CD4-positive, CD25-positive, alpha-beta regulatory T cell (primary cell): ENCODE measurements at regions not wholly inside any gene's neighbourhood (a gene's known extent, or its start where the extent isn't known, plus 50 kb on each side); places are given as distances from the start of the nearest gene placed in this dataset.
"Not testable (repeated sequence)": the region's sequence is repeated elsewhere in the genome, so short reads cannot be mapped to it uniquely, and the experiment has no call there.

Source experiments
- ATAC-seq, 2 donors: fragments of 150-1000 bp; cut with Tn5 transposase; one replicate each; pipeline ENCODE4 v1.10.0; 2021; ENCODE audit warnings: low read depth in 2 of 2, moderate number of reproducible peaks in 2 of 2, moderate library complexity in 1 of 2
- DNase-seq, 3 donors: peaks; one replicate each; pipeline versions ENCODE4 v3.0.0 to v3.0.0-alpha.2; 2012 to 2022; ENCODE audit warnings: mixed read lengths in 1 of 3
- H3K27ac ChIP-seq: one replicate; pipeline ENCODE4 v1.7.0; 2013; ENCODE audit warnings: mild to moderate bottlenecking, low read length; ENCODE audit not compliant: insufficient read depth, poor library complexity, severe bottlenecking
- H3K27me3 ChIP-seq: one replicate; pipeline ENCODE4 v1.7.0; 2013; ENCODE audit warnings: low read length; ENCODE audit not compliant: control insufficient read depth, insufficient read depth
- H3K36me3 ChIP-seq: one replicate; pipeline ENCODE4 v1.7.0; 2013; ENCODE audit warnings: mild to moderate bottlenecking, low read length, moderate library complexity; ENCODE audit not compliant: control insufficient read depth, insufficient read depth
- H3K4me1 ChIP-seq: 2 replicates; pipeline ENCODE4 v1.7.0; 2013; ENCODE audit warnings: mild to moderate bottlenecking, low read length; ENCODE audit not compliant: insufficient read depth, control insufficient read depth, poor library complexity, severe bottlenecking
- H3K4me3 ChIP-seq: one replicate; pipeline ENCODE4 v1.7.0; 2013; ENCODE audit warnings: low read depth, mild to moderate bottlenecking, low read length, moderate library complexity
- H3K9me3 ChIP-seq, 2 experiments: 1 replicate in 1 of 2; 2 replicates in 1 of 2; pipeline ENCODE4 v1.7.0; 2013; ENCODE audit warnings: low read length in 2 of 2, mild to moderate bottlenecking in 1 of 2, moderate library complexity in 1 of 2; ENCODE audit not compliant: control insufficient read depth in 2 of 2
- H3K27ac Mint-ChIP-seq, 3 donors: one replicate each; pipeline ENCODE4 v1.8.0; 2020 to 2022; ENCODE audit warnings: mild to moderate bottlenecking in 3 of 3, mixed read lengths in 3 of 3, moderate library complexity in 2 of 3
- H3K27me3 Mint-ChIP-seq: one replicate; pipeline ENCODE4 v1.8.0; 2022; ENCODE audit warnings: mild to moderate bottlenecking, mixed read lengths
- H3K36me3 Mint-ChIP-seq: one replicate; pipeline ENCODE4 v1.8.0; 2020; ENCODE audit warnings: mixed read lengths
- H3K4me1 Mint-ChIP-seq, 4 donors: one replicate each; pipeline ENCODE4 v1.8.0; 2020 to 2022; ENCODE audit warnings: mixed read lengths in 4 of 4, mild to moderate bottlenecking in 1 of 4
- H3K4me3 Mint-ChIP-seq, 4 donors: one replicate each; pipeline ENCODE4 v1.8.0; 2020 to 2022; ENCODE audit warnings: mild to moderate bottlenecking in 4 of 4, mixed read lengths in 4 of 4, moderate library complexity in 3 of 4
- H3K9me3 Mint-ChIP-seq, 7 donors: one replicate each; pipeline ENCODE4 v1.8.0; 2020 to 2022; ENCODE audit warnings: mixed read lengths in 7 of 7, mild to moderate bottlenecking in 3 of 7, moderate library complexity in 2 of 7

- not testable (repeated sequence) for H3K9me3 Mint-ChIP-seq, H3K4me1 ChIP-seq, H3K4me1 Mint-ChIP-seq, ATAC-seq, DNase-seq, H3K27me3 ChIP-seq, H3K27ac ChIP-seq, H3K9me3 ChIP-seq, H3K27ac Mint-ChIP-seq, H3K36me3 ChIP-seq, H3K27me3 Mint-ChIP-seq, H3K4me3 ChIP-seq, H3K4me3 Mint-ChIP-seq, H3K36me3 Mint-ChIP-seq
Observed at GRCh38 chr5:155163084-155163483, 149.5 kb downstream of the KIF4B start.

GRCh38 chr5:155167736-155168135 is 154.2 kb downstream of the KIF4B start:
- no peaks in the 10 kb centered on the region for H3K9me3 ChIP-seq
- ATAC-seq (no peak), DNase-seq (no peak)
- H3K4me1 Mint-ChIP-seq = no peaks in the 10 kb centered on the region
- H3K36me3 ChIP-seq = no peaks in the 10 kb centered on the region
- H3K4me3 ChIP-seq = no peak overlapping the region
- H3K36me3 Mint-ChIP-seq = no peaks in the 10 kb centered on the region
- no peak overlapping the region for H3K27ac ChIP-seq
- no peaks in the 10 kb centered on the region for H3K27me3 Mint-ChIP-seq
- peaks cover 0 to 9% (median 0%) of the 10 kb centered on the region in 7 donors for H3K9me3 Mint-ChIP-seq
- H3K4me3 Mint-ChIP-seq = no peak overlapping the region
- no peaks in the 10 kb centered on the region for H3K27me3 ChIP-seq
- H3K4me1 ChIP-seq = no peaks in the 10 kb centered on the region
- H3K27ac Mint-ChIP-seq = no peak overlapping the region

- Histone ChIP-seq H3K4me3 (no peak overlapping the region), H3K4me1 (no peaks in the 10 kb centered on the region), H3K9me3 (no peaks in the 10 kb centered on the region), H3K36me3 (no peaks in the 10 kb centered on the region), H3K27ac (no peak overlapping the region), H3K27me3 (no peaks in the 10 kb centered on the region)
- no peak overlapping the region for H3K27ac Mint-ChIP-seq
- peaks cover 0 to 12% (median 5%) of the 10 kb centered on the region in 7 donors for H3K9me3 Mint-ChIP-seq
- ATAC-seq = no peak
- no peak for DNase-seq
- H3K4me1 Mint-ChIP-seq = no peaks in the 10 kb centered on the region
- no peaks in the 10 kb centered on the region for H3K36me3 Mint-ChIP-seq
- H3K4me3 Mint-ChIP-seq = no peak overlapping the region
- H3K27me3 Mint-ChIP-seq = no peaks in the 10 kb centered on the region
Observed at GRCh38 chr5:155181542-155181941, 168.0 kb downstream of the KIF4B start.

GRCh38 chr5:155189476-155189875 is 175.9 kb downstream of the KIF4B start:
- H3K4me3 ChIP-seq = no peak overlapping the region
- Mint-ChIP-seq H3K27ac (no peak overlapping the region), H3K36me3 (no peaks in the 10 kb centered on the region), H3K9me3 (peaks cover 3 to 13% (median 5%) of the 10 kb centered on the region in 7 donors), H3K4me1 (no peaks in the 10 kb centered on the region), H3K4me3 (no peak overlapping the region), H3K27me3 (no peaks in the 10 kb centered on the region)
- H3K4me1 ChIP-seq = no peaks in the 10 kb centered on the region
- no peaks in the 10 kb centered on the region for H3K9me3 ChIP-seq
- H3K27ac ChIP-seq = no peak overlapping the region
- no peaks in the 10 kb centered on the region for H3K36me3 ChIP-seq
- no peak for DNase-seq
- no peaks in the 10 kb centered on the region for H3K27me3 ChIP-seq
- ATAC-seq = no peak

GRCh38 chr5:155189981-155190380 is 176.4 kb downstream of the KIF4B start:
- H3K4me3 Mint-ChIP-seq = no peak overlapping the region
- H3K9me3 Mint-ChIP-seq = peaks cover 3 to 13% (median 5%) of the 10 kb centered on the region in 7 donors
- no peaks in the 10 kb centered on the region for H3K27me3 ChIP-seq
- no peaks in the 10 kb centered on the region for H3K36me3 Mint-ChIP-seq
- H3K27ac ChIP-seq = no peak overlapping the region
- H3K27ac Mint-ChIP-seq = no peak overlapping the region
- H3K4me1 Mint-ChIP-seq = no peaks in the 10 kb centered on the region
- H3K9me3 ChIP-seq = no peaks in the 10 kb centered on the region
- DNase-seq = no peak
- H3K36me3 ChIP-seq = no peaks in the 10 kb centered on the region
- H3K4me1 ChIP-seq = no peaks in the 10 kb centered on the region
- no peak for ATAC-seq
- no peak overlapping the region for H3K4me3 ChIP-seq
- no peaks in the 10 kb centered on the region for H3K27me3 Mint-ChIP-seq

GRCh38 chr5:155193029-155193428 is 179.5 kb downstream of the KIF4B start:
- H3K4me3 ChIP-seq = no peak overlapping the region

GRCh38 chr5:155193483-155194107 is 180.0 kb downstream of the KIF4B start:
- H3K27me3 Mint-ChIP-seq = no peaks in the 10 kb centered on the region
- H3K4me3 Mint-ChIP-seq = no peak overlapping the region
- ATAC-seq (no peak), DNase-seq (no peak)
- no peaks in the 10 kb centered on the region for H3K4me1 ChIP-seq
- H3K36me3 Mint-ChIP-seq = no peaks in the 10 kb centered on the region
- H3K9me3 ChIP-seq = peaks cover 0 to 1% of the 10 kb centered on the region in 2 experiments
- peaks cover 0 to 4% (median 3%) of the 10 kb centered on the region in 7 donors for H3K9me3 Mint-ChIP-seq
- H3K27me3 ChIP-seq = no peaks in the 10 kb centered on the region
- no peak overlapping the region for H3K27ac ChIP-seq
- H3K27ac Mint-ChIP-seq = no peak overlapping the region
- no peaks in the 10 kb centered on the region for H3K36me3 ChIP-seq
- no peaks in the 10 kb centered on the region for H3K4me1 Mint-ChIP-seq
- H3K4me3 ChIP-seq = no peak overlapping the region

More at GRCh38 chr5:155193029-155193428, 179.5 kb downstream of the KIF4B start:
- Mint-ChIP-seq H3K27me3 (no peaks in the 10 kb centered on the region), H3K9me3 (peaks cover 0 to 5% (median 3%) of the 10 kb centered on the region in 7 donors), H3K4me3 (no peak overlapping the region), H3K36me3 (no peaks in the 10 kb centered on the region), H3K27ac (peak overlapping the region in 1 of 3 donors; percentile 29), H3K4me1 (no peaks in the 10 kb centered on the region)
- no peaks in the 10 kb centered on the region for H3K36me3 ChIP-seq
- H3K27me3 ChIP-seq = no peaks in the 10 kb centered on the region
- no peak overlapping the region for H3K27ac ChIP-seq
- ATAC-seq = no peak
- DNase-seq = no peak
- peaks cover 0 to 1% of the 10 kb centered on the region in 2 experiments for H3K9me3 ChIP-seq
- H3K4me1 ChIP-seq = no peaks in the 10 kb centered on the region

GRCh38 chr5:155200608-155201007 is 187.1 kb downstream of the KIF4B start:
- H3K9me3 Mint-ChIP-seq = peaks cover 0 to 9% (median 6%) of the 10 kb centered on the region in 7 donors
- no peak overlapping the region for H3K27ac ChIP-seq
- no peaks in the 10 kb centered on the region for H3K4me1 ChIP-seq
- no peaks in the 10 kb centered on the region for H3K4me1 Mint-ChIP-seq
- DNase-seq (no peak), ATAC-seq (no peak)
- H3K36me3 Mint-ChIP-seq = no peaks in the 10 kb centered on the region
- H3K27me3 ChIP-seq = no peaks in the 10 kb centered on the region
- H3K9me3 ChIP-seq = peaks cover 0 to 1% of the 10 kb centered on the region in 2 experiments
- no peak overlapping the region for H3K4me3 Mint-ChIP-seq
- no peak overlapping the region for H3K27ac Mint-ChIP-seq
- H3K27me3 Mint-ChIP-seq = peaks cover 7% of the 10 kb centered on the region
- no peak overlapping the region for H3K4me3 ChIP-seq
- no peaks in the 10 kb centered on the region for H3K36me3 ChIP-seq
